DMS53 treated with DMSO at 0.1 percent for 48 hours (cell line): ENCODE measurements at regions not wholly inside any gene's neighbourhood (a gene's known extent, or its start where the extent isn't known, plus 50 kb on each side); places are given as distances from the start of the nearest gene placed in this dataset.
"Not testable (repeated sequence)": the region's sequence is repeated elsewhere in the genome, so short reads cannot be mapped to it uniquely, and the experiment has no call there.

Source experiments
- DNase-seq: peaks from one replicate; lab custom pipeline; 2025; ENCODE audit not compliant: unreplicated experiment; lab: John Stamatoyannopoulos, UW

DNA sequence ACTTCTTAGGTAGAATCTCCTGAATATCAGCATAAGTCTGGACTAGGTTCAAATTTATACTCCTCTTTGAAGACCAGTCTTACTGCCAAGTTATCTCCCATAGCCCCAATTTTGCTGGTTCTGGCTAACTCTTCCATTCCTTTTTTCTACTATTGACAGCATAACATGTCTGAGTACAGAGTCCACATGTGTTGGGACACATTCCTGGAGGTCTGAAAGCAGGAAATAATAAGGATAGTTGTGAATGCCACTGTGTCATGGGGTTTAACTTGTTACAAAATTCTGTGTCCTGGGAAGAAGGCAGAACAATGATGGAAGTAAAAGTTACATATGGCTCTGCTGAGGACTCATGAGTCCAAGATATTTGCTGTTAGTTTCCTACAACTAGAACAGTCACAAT lies 57.4 kb upstream of the ZBTB20 start:
- no peak for DNase-seq

DNA sequence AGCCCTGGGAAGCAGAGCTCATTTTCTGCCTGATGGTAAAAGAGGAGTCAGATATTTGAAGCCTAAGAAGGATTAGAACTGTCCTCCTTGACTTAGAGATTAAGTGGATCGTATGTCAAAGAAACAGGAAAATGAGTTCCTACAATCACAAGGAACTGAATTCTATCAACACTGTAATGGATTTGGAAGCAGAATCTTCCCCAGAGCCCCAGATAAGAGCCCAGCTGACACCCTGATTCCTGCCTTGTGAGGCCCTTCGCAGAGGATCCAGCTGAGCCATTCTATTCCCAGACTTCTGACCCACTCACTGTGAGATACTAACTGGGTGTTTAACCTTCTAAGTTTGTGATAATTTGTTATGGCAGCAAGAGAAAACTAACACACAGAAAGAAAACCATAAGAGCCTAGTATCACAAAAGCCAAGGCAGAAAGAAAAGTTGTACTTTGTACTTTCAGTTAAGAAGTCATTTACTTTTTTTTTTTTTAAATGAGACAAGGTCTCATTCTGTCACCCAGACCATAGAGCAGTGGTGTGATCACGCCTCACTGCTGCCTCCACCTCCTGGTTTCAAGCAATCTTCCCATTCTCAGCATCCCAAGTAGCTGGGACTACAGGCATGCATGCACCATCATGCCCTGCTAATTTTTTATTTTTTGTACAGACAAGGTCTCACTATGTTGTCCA lies 61.1 kb upstream of the ZBTB20 start:
- DNase-seq, result no peak

DNA sequence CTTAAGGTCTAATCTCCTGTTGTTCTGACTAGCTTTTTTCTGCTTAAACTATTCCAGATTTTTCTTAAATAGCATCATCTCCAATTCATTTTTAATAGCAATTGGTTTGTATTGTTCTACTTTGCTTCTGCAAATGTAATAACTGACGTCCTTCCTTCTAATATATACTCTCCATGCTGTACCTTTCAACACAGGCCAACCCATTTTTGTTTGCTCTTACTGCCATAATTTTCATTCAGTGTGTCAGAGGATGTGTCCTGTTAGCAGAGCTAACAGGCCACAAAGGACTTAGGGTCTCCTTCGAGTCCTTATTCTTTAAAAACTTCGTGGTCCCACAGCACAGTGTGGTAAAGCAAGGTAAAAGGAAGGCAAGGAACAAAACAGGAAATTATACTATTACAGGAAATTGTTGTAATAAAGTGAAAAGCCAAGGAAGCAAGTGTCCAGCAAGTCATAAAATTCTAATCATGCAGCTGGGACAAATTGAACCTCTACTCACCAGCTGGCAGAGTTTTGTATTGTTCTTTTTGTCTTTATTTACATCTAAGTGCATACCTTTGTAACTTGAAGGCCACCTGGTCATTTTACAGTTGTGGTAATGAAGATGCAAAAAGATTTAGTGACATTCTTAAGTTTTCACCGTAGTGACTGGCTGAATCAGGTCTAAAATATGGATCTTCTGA lies 64.9 kb upstream of the ZBTB20 start:
- no peak for DNase-seq

DNA sequence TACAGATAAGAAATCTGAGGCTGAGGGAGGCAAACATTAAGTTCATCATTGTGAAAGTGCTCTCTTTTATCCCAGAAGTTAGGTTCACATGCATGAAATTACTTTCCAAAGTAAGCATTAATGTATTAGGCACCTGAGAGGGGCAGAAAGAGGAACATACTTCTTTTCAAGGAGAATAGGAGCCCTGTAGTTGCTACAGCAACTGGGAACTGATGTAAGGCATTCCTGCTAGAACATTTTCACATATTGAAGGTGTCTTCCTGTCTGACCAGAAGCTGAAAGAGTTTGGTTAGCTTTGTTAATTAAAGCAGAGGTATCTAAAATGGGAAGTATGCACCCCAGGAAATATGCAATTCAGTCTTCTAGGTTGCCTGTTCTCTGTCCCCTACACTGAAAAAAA lies 65.5 kb upstream of the ZBTB20 start:
- no peak for DNase-seq

DNA sequence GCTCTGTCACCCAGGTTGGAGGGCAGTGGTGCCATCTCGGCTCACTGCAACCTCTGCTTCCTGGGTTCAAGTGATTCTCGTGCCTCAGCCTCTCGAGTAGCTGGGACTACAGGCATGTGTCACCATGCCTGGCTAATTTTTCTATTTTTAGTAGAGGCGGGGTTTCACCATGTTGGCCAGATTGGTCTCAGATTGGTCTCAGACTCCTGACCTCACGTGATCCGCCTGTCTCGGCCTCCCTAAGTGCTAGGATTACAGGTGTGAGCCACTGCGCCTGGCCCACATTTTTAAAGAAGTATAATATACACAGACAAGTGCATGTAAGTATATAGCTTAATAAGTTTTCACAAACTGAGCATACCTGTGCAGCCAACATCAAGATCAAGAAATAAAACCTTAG lies 66.0 kb upstream of the ZBTB20 start:
- not testable (repeated sequence) for DNase-seq

DNA sequence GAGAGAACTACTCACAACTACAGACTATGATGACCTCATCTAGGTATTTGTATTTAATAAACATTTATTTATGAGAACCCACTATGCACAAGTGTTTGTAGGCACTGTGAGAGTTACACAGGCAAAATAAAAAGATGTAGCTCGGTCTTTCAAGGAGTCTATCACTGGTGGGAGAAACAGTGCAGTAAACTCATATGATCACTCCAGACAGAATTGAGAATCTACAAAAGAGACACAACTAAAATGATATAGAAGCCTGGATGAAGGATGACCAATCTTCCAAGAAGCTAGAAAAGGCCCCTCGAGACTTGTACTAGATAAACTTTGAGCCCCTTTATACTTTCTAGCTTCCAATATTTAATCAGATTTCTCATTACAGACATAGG lies 70.2 kb upstream of the ZBTB20 start:
- no peak for DNase-seq

DNA sequence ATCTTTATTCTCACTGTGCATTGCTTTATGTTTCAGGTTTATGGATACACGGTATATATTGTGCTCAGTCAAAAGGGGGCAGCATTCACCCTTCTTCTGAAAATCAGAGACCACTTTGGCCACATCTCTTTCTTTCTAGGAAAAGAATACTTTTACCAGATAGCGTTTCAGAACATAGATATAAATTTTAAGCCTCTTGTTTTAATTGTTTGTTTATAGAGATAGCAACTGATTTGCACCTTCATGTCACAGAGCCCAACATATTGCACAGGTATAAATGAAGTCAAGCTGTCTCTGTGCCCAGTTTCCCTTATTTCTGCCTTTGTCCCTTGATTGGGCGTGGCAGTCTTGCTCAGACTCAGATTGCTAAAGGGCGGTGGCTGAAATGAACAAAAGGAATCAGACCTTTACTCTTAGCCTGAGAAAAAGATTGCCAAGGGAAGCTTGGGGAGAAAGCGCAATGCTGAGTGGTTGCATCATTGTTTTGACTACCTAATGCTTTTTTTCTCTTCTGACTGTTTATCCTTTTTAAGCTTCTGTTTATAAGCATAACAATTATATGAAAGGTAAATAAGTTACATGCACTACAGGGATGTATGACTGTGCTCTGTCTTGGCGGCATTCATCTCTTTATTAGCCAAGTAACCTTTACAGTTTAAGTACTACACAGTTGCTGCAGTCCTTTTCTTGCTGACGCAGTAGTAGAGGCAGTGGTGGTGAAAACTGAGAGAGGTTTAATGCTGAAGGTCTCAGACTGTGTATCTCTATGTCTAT lies 70.8 kb upstream of the ZBTB20 start:
- DNase-seq, result peak; percentile 66

DNA sequence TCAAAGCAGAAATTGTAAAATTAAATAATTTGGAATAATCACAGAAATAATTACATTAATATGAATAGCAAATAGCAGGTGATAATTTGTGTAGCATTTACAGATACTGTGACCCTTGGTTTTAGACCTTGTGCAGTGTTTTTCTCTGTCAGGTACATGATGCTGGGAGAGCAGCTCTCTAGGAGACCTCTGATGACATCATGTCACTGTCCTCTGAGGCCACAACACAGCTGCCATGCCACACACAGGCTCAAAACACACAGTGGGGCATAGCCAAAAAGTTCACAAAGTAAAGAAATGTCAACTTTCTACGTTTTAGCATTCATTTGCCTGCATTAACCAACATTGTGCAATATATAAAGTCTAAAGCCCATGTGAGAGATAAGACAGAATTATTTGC lies 71.8 kb upstream of the ZBTB20 start:
- DNase-seq, result no peak

DNA sequence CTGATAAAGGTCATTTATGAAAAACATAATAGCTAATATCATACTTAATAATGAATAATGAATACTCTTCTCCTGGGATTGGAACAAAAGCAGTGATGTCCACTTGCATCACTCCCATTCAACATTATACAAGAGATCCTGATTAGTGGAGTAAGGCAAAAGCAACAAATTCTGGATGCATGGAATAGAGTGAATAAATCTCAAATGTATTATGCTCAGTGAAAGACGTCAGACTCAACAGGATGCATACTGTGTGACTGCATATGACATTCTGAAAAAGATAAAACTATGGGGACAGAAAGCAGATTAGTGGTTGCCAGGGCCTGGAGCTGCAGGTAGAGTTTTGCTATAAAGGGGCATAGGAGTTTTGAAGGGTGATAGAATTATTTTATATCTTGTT lies 77.6 kb upstream of the ZBTB20 start:
- DNase-seq, result no peak

DNA sequence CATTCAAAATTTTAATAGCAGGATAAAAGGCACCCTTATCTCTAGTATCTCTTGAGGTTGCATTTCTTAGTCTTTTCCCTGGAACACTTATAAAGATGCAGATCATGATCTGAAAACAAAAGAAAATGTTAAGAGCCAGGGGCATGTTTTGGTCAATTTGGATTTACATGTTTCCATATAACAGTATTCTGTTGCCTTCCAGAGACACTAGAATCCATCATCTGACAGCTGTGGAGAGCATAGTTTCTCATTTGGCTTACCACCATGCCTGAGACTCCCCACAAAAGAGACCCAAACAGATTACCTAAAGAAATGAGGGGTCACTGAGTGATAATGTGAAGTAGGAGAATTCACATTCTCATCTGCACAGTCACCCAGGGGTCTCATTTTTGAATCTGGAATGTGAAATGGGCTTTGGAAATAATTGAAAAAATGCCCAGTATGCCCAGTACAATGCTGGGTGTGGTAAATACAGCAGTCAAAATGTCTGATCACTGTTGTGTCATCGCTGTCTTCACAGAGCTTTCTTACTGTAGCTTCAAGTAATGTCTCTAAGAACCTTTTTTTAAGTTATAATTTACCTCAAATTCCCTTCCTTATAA lies 79.9 kb upstream of the ZBTB20 start:
- no peak for DNase-seq

DNA sequence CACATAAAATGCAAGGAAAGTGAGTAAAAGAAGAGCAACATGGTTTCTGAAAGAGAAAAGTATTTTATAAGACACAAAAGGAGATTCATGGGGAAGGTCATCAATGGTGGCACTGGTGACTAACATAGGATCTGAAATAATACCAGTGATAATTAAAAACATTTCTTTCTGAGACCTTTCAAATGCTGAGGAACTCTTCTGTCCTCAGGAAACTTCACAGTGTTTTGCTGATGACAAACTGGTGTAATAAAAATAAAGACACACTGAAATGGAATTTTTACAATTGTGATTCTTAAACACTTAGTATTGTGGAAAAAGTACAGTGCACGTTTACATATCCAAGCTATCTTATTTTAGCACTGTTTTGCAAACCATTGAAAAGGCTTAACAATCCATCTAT lies 80.4 kb upstream of the ZBTB20 start:
- DNase-seq, result no peak

DNA sequence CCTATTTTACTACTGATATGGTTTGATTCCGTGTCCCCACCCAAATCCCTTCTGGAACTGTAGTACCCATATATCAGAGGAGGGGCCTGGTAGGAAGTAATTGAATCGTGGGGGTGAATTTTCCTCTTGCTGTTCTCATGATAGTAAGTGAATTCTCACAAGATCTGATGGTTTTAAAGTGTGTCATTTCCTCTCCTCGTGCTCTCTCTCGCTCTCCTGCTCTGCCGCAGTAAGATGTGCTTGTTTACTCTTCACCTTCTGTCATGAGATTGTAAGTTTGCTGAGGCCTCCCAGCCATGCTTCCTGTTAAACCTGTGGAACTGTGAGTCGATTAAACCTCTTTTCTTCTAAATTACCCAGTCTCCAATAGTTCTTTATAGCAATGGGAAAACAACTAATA lies 81.2 kb upstream of the ZBTB20 start:
- no peak for DNase-seq

DNA sequence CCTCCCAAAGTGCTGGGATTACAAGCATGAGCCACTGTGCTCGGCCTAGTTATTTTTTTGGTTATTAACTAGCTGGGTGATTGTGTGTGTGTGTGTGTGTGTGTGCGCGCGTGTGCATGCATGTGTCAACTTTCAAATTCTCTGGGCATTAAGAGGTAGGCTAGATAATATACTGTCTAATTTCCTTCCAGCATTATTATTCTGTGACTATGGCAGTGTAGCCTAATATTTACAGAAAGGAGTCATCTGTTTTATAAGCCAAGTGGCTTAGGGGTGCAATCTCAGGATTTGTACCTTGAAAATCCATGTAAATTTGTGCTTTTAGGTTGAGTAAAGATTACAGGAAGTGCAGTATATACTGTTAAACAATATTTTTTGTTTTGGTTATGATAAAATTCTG lies 85.1 kb upstream of the ZBTB20 start:
- DNase-seq, result no peak

DNA sequence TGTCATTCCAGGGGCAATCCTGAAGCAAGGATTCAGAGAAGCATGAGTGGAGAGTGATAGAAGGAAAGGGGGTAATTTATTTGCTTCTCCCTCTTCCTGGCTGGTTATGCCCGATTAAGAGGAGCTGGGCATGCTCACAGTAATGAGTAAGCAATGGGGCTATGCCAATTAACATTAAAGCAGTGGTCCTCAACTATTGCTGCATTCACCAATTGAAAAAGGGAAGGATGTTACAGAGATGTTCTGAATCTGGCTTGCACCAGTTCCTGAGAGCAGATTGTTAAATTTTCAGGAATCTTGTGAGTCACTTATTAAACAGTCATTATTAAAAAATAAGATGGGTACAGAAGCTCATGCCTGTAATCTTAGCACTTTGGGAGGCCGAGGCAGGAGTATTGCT lies 85.9 kb upstream of the ZBTB20 start:
- DNase-seq, result no peak

DNA sequence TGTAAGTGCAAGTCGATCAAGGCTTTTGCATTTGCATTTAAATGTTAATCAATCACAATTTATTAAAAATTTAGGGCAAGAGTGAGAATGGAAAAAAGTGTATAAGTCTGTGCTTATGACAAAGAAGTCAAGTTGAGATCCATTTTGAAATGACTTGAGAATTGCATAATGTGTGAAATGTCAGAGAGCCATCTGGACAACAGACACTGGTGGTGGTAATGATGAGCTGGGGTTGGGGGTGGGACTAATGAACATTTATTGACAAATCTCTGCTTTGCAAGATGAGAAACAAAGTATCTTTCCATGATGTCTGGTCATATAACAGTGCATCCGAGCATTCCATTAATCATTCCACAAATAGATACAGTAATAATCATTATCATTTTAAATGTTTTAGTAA lies 89.4 kb upstream of the ZBTB20 start:
- DNase-seq, result no peak

DNA sequence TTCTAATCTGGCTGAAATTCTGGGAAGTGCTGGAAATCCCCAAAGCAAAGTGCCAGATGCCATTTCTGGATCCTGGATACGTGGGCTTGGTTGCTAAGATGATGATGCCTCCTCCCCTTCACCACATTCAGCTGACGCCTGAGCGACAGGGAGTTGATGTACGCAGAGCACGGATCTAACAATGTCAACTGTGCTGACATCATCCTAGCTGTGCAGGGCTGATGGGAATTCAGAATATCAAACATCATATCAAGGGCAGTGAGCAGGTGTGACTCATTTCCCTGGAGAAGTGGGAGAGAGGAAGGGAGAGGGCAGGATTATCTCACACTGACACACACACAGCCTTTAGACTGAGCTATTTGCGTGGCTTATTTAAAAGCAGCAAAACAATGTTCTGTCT lies 92.6 kb upstream of the ZBTB20 start:
- peak; percentile 95 for DNase-seq

DNA sequence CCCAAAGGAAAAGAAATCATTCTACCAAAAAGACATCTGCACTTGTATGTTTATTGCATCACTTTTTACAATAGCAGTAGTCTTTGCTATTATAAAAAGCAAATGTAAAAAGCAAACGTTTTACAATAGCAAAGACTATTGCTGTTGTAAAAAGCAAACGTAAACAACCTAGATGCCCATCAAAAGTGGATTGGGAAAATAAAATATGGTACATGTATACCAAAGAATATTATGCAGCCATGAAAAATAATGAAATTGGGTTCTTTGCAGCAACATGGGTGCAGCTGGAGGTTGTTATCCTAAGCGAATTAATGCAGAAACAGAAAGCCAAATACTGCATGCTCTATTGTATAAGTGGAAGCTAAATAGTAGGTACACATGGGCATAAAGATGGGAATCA lies 97.3 kb upstream of the ZBTB20 start:
- DNase-seq, result no peak

DNA sequence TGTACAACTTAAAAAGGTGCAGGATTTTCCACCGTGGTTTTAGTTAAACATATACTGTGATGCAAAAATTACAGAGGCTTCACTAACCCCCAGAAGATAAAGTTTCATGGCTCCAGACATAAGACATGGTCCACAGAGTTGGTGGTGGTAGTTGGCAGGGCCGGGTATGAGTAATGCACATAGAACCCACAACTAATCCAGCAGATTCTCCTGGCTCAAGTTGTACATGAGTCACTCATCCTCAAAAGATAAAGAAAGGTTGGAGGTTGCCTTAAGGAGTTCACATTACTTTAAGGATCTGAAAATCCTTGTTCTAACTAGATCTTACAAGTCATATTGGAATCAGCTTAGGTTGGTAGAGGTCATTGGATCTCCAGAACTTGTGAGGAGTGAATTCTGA lies 98.3 kb upstream of the ZBTB20 start:
- DNase-seq, result no peak

DNA sequence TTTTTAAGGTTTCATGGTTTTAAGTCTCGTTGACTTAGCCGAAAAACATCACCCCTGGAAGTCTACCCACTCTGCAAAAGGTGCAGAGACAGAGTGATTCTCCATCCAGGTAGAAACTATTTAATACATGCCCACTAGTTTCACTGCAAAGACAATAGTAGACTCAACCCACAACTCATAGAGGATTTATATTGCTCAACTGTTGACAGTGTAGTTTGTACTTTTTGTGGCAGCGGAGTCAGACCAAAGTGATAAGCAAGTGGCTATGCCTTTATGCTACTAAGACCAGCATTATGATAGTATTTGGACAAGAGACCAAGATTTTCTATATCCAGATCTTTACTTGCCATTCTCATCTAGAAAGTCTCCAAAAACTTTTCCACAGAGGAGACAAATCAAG lies 98.8 kb upstream of the ZBTB20 start:
- no peak for DNase-seq

DNA sequence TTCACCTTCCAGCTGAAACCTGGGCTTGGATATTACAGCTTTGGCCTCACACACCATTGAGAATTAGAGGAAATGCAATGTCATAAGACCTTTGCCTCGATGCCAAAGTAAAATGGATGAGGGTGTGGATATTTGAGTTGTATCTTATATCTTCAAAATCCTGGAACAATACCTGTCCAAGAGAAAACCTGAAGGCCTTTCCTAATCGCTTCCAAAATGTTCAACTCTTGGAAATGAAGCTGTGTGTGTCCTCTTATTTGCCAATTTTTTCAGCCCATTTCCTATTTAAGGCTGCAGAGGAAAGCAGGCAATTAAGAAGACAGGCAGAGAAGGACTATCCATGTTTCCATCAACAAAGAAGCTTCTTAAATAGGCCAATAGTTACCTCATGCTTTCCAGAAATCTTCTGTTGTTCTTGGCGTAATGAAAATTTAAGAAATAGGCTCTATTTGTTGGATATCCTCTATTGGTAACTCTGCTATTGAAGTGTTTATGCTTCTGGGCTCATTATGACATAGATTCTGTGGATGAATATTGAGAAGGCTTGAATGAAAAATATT lies 99.5 kb upstream of the ZBTB20 start:
- no peak for DNase-seq

DNA sequence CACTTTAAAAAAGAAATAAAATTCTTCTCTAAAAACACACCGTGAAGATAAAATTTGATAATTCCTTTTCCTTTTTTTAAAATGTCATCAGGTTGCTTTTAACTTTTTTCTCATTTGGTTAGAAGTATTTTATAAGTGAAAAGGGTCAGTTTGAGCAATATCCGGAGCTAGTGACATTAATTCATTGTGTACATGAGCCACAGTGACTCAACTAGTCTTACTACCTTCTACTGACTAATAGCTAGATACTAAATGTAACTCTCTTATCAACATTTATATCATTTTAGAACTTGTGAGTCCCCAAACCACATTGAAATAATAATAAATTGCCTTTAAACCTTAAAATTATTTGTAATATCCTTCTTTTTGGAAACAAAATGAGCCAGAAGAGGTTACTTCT lies 101.2 kb upstream of the ZBTB20 start:
- no peak for DNase-seq

DNA sequence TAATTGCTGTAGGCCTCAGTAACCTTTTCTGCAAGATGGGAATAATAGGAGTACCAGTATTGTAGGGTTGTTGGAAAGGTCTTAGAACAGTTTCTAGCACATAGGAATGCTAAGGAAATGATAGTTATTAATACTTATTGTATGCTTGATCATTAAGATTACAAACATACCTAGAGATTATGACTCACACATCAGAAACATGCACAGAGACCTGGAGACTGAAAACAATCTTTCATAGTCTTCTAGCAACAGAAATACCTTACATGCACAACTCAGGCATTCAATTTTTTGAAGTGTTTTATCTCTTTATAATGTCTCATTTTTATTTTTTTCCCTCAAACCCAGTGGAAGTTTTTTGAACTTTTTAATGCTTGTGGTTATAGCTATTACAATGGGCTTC lies 104.4 kb upstream of the ZBTB20 start:
- DNase-seq, result no peak
